ENCODE measurements at regions not wholly inside any gene's neighbourhood (a gene's known extent, or its start where the extent isn't known, plus 50 kb on each side); places are given as distances from the start of the nearest gene placed in this dataset.

DNA sequence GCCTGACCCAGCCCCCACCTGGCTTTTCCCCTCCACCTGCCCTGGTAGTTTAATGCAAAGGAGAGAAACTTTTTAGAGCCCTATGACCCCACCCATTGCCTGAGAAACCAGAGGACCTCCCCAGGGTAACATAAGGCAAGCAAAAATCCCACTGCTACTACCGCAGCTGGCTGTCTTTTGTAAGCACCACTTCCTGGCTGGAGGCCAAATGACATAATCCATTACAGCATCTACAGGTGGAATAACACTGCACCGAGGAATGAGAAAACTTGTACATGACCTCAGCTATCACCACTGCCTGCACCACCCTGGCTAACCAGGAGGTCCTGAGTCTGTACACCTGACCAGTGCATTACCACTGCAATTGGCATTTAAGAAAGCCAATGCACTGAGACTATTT lies 149.6 kb upstream of the GALNT5 start:
- Histone ChIP-seq H3K27ac (ENCODE audit: low read depth, low read length) (no peak overlapping the region), H3K9me3 (ENCODE audit: low read length) (no peaks in the 10 kb centered on the region), H3K4me1 (ENCODE audit: insufficient read depth, low read length) (no peaks in the 10 kb centered on the region), H3K36me3 (ENCODE audit: insufficient read depth, low read length) (no peaks in the 10 kb centered on the region), H3K9ac (ENCODE audit: low read length) (no peak overlapping the region), H3K4me3 (ENCODE audit: low read depth in 1 of 2, low read length in 2 of 2) (no peak overlapping the region), H3K27me3 (ENCODE audit: control insufficient read depth in 1 of 2, insufficient read depth in 2 of 2, low read length in 2 of 2) (no peaks in the 10 kb centered on the region)

DNA sequence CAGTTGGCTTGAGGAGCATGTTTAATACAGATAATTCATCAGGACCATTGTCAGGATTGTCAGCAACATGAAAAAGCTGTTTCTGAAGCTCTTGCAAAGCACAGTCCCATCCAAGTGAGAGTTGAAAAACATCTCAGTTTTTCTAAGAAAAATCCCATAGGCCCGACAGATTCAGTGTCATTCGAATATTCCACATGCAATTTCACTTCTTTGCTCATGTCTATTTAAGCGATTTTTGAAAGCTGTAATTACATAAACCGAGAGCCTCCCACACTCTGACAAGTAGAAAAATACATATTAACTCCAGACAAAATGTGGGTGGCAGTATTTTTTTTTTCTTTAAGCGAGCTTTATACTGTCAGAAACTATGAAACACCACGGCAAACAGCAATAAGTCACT lies 134.7 kb upstream of the GALNT5 start:
- no peaks in the 10 kb centered on the region for H3K9me3 ChIP-seq (ENCODE audit: low read length)
- no peak overlapping the region for H3K27ac ChIP-seq (ENCODE audit: low read depth, low read length)
- no peaks in the 10 kb centered on the region for H3K27me3 ChIP-seq (ENCODE audit: control insufficient read depth in 1 of 2, insufficient read depth in 2 of 2, low read length in 2 of 2)
- no peaks in the 10 kb centered on the region for H3K36me3 ChIP-seq (ENCODE audit: insufficient read depth, low read length)
- no peaks in the 10 kb centered on the region for H3K4me1 ChIP-seq (ENCODE audit: insufficient read depth, low read length)
- no peak overlapping the region for H3K4me3 ChIP-seq (ENCODE audit: low read depth in 1 of 2, low read length in 2 of 2)
- no peak overlapping the region for H3K9ac ChIP-seq (ENCODE audit: low read length)

DNA sequence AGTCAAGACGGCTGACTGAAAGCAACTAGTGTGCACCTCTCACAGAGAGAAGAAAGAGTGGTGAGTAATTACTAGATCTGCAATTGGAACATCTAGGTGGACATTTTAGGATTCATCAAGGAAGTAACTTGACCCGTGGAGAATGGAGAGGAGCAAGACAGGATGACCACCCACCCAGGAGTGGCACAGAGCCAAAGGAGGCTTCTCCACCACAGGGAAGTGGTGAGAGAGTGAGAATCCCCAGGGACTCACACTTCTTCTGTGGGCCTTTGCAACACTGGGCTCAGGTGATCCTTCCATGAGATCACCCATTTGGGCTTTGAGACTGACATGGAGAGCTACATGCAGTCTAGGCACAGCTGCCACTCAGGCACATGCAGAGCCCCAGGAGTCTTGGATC lies 132.8 kb upstream of the GALNT5 start:
- H3K27ac ChIP-seq (ENCODE audit: low read depth, low read length): no peak overlapping the region
- H3K27me3 ChIP-seq (ENCODE audit: control insufficient read depth in 1 of 2, insufficient read depth in 2 of 2, low read length in 2 of 2): no peaks in the 10 kb centered on the region
- no peak overlapping the region for H3K4me3 ChIP-seq (ENCODE audit: low read depth in 1 of 2, low read length in 2 of 2)
- H3K9ac ChIP-seq (ENCODE audit: low read length): no peak overlapping the region
- H3K4me1 ChIP-seq (ENCODE audit: insufficient read depth, low read length): no peaks in the 10 kb centered on the region
- H3K9me3 ChIP-seq (ENCODE audit: low read length): no peaks in the 10 kb centered on the region
- H3K36me3 ChIP-seq (ENCODE audit: insufficient read depth, low read length): no peaks in the 10 kb centered on the region

DNA sequence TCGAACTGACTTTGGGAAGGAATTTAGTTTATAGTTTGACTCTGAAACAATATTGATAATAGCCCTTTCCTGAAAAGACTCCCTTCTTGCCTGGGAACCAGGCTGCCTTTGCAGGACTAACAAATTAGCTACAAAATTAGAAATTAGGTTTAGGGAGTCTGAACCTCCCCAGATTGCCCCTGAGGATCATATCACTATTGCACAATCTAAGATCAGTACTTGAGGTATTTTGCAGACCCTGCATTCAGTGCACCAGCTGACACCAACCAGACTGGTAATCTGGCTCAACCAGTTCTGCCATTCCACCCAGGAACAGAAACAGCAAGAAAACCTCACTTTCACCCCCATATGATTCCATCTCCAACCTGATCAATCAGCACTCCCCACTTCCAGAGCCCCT lies 131.8 kb upstream of the GALNT5 start:
- Histone ChIP-seq H3K27me3 (ENCODE audit: control insufficient read depth in 1 of 2, insufficient read depth in 2 of 2, low read length in 2 of 2) (no peaks in the 10 kb centered on the region), H3K4me1 (ENCODE audit: insufficient read depth, low read length) (no peaks in the 10 kb centered on the region), H3K27ac (ENCODE audit: low read depth, low read length) (no peak overlapping the region), H3K9me3 (ENCODE audit: low read length) (no peaks in the 10 kb centered on the region), H3K36me3 (ENCODE audit: insufficient read depth, low read length) (no peaks in the 10 kb centered on the region), H3K4me3 (ENCODE audit: low read depth in 1 of 2, low read length in 2 of 2) (no peak overlapping the region), H3K9ac (ENCODE audit: low read length) (no peak overlapping the region)

DNA sequence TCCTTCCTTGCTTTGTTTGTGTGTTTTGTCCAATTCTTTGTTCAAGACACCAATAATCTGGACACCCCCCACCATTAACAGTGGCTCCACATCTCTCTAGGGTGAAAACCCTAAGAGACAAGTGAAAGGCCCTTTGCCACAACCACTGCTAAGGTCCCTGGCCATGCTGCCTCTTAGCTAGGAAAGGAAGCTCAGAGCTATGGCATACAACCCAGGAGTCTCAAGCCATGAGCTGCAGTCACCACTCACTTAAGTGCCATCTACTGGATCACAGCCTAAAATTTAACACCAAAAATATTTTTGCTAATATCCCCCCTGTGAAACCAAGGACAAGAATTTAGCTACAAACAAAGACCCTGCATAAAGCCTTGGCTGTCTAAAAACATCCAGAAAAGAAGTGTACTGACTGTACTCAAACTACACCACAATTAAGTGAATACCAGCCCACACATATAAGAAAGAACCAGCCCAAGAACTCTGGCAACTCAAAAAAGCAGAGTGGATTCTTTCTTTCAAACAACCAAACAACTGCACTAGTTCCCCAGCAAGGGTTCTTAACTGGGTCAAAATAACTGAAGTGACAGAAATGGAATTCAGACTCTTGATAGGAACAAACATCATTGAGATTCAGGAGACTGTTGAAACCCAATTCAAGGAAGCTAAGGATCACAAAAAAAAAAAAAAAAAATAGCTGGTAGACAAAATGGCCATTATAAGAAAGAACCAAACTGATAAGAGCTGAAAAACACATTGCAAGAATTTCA lies 130.1 kb upstream of the GALNT5 start:
- Histone ChIP-seq H3K27ac (ENCODE audit: low read depth, low read length) (no peak overlapping the region), H3K27me3 (ENCODE audit: control insufficient read depth in 1 of 2, insufficient read depth in 2 of 2, low read length in 2 of 2) (no peaks in the 10 kb centered on the region)

DNA sequence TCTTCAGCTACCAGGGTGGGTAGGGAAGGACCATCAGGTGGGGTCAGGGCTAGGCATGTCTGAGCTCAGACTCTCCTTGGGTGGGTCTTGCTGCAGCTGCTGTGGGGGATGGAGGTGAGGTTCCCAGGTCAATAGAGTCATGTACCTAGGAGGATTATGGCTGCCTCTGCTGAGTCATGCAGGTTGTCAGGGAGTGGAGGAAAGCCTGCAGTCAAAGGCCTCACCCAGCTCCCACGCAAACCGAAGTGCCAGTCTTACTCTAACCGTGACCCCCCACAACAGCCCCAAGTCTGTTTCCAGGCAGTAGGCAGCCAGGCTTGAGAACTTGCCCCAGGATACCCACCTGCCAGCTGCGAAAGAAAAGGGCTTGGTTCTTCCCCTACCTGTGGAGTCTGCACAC lies 113.6 kb upstream of the GALNT5 start:
- Histone ChIP-seq H3K9ac (ENCODE audit: low read length) (no peak overlapping the region), H3K27ac (ENCODE audit: low read depth, low read length) (no peak overlapping the region), H3K9me3 (ENCODE audit: low read length) (no peaks in the 10 kb centered on the region), H3K4me3 (ENCODE audit: low read depth in 1 of 2, low read length in 2 of 2) (no peak overlapping the region), H3K36me3 (ENCODE audit: insufficient read depth, low read length) (no peaks in the 10 kb centered on the region), H3K27me3 (ENCODE audit: control insufficient read depth in 1 of 2, insufficient read depth in 2 of 2, low read length in 2 of 2) (no peaks in the 10 kb centered on the region), H3K4me1 (ENCODE audit: insufficient read depth, low read length) (no peaks in the 10 kb centered on the region)

More for the DNA sequence above, 130.1 kb upstream of the GALNT5 start:
- no peak overlapping the region for H3K9ac ChIP-seq (ENCODE audit: low read length)
- no peak overlapping the region for H3K4me3 ChIP-seq (ENCODE audit: low read depth in 1 of 2, low read length in 2 of 2)
- H3K4me1 ChIP-seq (ENCODE audit: insufficient read depth, low read length): no peaks in the 10 kb centered on the region
- H3K36me3 ChIP-seq (ENCODE audit: insufficient read depth, low read length): no peaks in the 10 kb centered on the region
- no peaks in the 10 kb centered on the region for H3K9me3 ChIP-seq (ENCODE audit: low read length)

DNA sequence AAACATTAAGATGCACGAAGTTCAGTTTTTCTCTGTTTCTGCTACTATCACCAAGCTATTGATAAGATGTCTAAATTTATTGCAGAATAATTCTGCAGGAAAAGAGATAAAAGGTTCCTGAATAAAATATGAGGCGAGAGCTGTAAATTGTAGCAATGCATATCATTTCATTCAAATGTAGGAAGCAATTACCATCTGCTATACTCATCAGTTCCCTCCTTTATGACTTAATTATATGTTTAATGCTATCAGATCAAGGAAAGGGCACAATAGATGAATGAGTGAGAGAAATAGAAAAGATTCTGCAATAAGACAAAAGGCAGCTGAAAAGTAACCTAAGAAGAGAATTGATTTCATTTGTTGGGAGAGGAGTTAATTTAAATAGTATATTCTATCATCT lies 108.2 kb upstream of the GALNT5 start:
- H3K9ac ChIP-seq (ENCODE audit: low read length): no peak overlapping the region
- no peaks in the 10 kb centered on the region for H3K4me1 ChIP-seq (ENCODE audit: insufficient read depth, low read length)
- no peak overlapping the region for H3K27ac ChIP-seq (ENCODE audit: low read depth, low read length)
- no peaks in the 10 kb centered on the region for H3K9me3 ChIP-seq (ENCODE audit: low read length)
- H3K36me3 ChIP-seq (ENCODE audit: insufficient read depth, low read length): no peaks in the 10 kb centered on the region
- H3K4me3 ChIP-seq (ENCODE audit: low read depth in 1 of 2, low read length in 2 of 2): no peak overlapping the region
- no peaks in the 10 kb centered on the region for H3K27me3 ChIP-seq (ENCODE audit: control insufficient read depth in 1 of 2, insufficient read depth in 2 of 2, low read length in 2 of 2)

DNA sequence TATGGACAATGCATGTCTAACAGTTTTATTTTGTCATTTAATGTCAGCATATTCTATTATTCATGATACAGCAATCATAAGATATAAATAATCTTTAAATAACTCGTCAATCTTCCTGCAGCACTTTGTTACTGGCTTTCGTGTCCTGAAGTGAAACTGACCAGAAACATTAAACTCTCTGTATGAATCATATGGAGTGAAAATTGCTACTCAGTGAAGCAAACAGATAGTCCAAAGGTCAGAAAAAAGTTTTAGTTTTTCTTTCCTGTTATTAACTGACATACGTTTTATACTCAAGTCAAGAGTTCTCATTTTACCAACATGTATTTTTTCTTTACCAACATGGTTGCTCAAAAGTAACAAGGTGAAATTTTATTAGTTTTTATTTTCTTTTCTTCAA lies 106.8 kb upstream of the GALNT5 start:
- H3K4me1 ChIP-seq (ENCODE audit: insufficient read depth, low read length): no peaks in the 10 kb centered on the region
- H3K9ac ChIP-seq (ENCODE audit: low read length): no peak overlapping the region
- H3K27ac ChIP-seq (ENCODE audit: low read depth, low read length): no peak overlapping the region
- no peak overlapping the region for H3K4me3 ChIP-seq (ENCODE audit: low read depth in 1 of 2, low read length in 2 of 2)
- no peaks in the 10 kb centered on the region for H3K27me3 ChIP-seq (ENCODE audit: control insufficient read depth in 1 of 2, insufficient read depth in 2 of 2, low read length in 2 of 2)
- H3K36me3 ChIP-seq (ENCODE audit: insufficient read depth, low read length): no peaks in the 10 kb centered on the region
- no peaks in the 10 kb centered on the region for H3K9me3 ChIP-seq (ENCODE audit: low read length)

DNA sequence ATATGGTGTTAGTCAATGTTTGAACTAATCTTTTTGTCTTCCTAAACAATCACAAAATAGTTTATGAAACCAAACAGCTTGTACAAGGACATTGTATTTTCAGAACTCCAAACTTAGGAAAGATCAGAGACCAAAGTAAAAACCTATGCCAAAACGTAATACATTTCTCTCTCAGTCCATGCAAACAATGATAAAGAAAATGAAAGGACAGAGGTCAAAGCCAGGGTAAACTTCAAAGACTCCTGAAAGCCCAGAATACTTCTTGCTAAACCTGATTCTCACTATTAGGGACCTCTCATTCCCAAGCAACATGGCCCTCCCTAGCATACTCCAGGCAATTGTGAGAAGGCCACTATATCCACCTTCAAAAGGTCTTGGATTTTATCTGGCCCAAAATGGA lies 105.1 kb upstream of the GALNT5 start:
- Histone ChIP-seq H3K9ac (ENCODE audit: low read length) (no peak overlapping the region), H3K4me3 (ENCODE audit: low read depth in 1 of 2, low read length in 2 of 2) (no peak overlapping the region)

DNA sequence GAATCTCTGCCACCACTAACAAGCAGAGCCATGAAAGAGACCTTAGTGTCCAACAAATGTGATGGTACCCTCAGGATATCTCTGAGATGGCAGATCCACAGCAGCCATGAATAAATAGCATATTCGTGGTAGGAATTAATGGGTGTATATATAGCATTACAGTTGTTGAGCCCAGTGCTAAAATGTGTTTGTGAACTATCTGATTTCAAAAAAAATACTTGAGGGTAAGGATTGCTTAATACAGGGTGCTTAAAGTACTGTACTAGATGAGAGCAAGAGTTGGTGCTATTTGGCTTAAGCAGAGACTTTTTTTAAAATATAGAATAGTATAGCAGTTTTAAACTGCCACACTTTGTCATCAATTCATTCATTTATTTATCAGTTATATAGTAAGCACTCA lies 101.5 kb upstream of the GALNT5 start:
- Histone ChIP-seq H3K27ac (ENCODE audit: low read depth, low read length) (no peak overlapping the region), H3K9ac (ENCODE audit: low read length) (no peak overlapping the region), H3K4me1 (ENCODE audit: insufficient read depth, low read length) (no peaks in the 10 kb centered on the region), H3K27me3 (ENCODE audit: control insufficient read depth in 1 of 2, insufficient read depth in 2 of 2, low read length in 2 of 2) (no peaks in the 10 kb centered on the region), H3K36me3 (ENCODE audit: insufficient read depth, low read length) (no peaks in the 10 kb centered on the region), H3K9me3 (ENCODE audit: low read length) (no peaks in the 10 kb centered on the region), H3K4me3 (ENCODE audit: low read depth in 1 of 2, low read length in 2 of 2) (no peak overlapping the region)

More for the DNA sequence above, 105.1 kb upstream of the GALNT5 start:
- Histone ChIP-seq H3K9me3 (ENCODE audit: low read length) (no peaks in the 10 kb centered on the region), H3K27ac (ENCODE audit: low read depth, low read length) (no peak overlapping the region), H3K36me3 (ENCODE audit: insufficient read depth, low read length) (no peaks in the 10 kb centered on the region), H3K4me1 (ENCODE audit: insufficient read depth, low read length) (no peaks in the 10 kb centered on the region), H3K27me3 (ENCODE audit: control insufficient read depth in 1 of 2, insufficient read depth in 2 of 2, low read length in 2 of 2) (no peaks in the 10 kb centered on the region)

DNA sequence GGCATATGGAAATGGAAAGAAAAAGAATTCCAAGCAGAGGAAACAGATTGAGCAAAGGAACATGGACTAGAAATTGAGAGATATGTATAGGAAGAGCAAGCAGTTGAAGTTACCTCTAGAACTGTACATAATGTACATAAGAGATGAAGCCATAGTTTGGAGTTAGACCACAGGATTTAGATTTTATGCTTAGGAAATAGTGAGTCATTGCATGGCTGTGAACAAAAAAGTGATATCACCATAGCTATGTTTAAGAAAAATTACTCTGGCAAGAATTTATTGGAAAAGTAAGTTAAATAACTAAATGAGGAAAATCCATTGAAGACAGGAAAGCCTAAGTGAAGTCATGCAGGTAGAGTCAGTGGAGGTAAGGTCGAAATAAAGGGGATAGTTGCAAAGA lies 99.4 kb upstream of the GALNT5 start:
- Histone ChIP-seq H3K27me3 (ENCODE audit: control insufficient read depth in 1 of 2, insufficient read depth in 2 of 2, low read length in 2 of 2) (no peaks in the 10 kb centered on the region), H3K9ac (ENCODE audit: low read length) (no peak overlapping the region), H3K9me3 (ENCODE audit: low read length) (no peaks in the 10 kb centered on the region), H3K27ac (ENCODE audit: low read depth, low read length) (no peak overlapping the region), H3K4me3 (ENCODE audit: low read depth in 1 of 2, low read length in 2 of 2) (no peak overlapping the region), H3K36me3 (ENCODE audit: insufficient read depth, low read length) (no peaks in the 10 kb centered on the region), H3K4me1 (ENCODE audit: insufficient read depth, low read length) (no peaks in the 10 kb centered on the region)

DNA sequence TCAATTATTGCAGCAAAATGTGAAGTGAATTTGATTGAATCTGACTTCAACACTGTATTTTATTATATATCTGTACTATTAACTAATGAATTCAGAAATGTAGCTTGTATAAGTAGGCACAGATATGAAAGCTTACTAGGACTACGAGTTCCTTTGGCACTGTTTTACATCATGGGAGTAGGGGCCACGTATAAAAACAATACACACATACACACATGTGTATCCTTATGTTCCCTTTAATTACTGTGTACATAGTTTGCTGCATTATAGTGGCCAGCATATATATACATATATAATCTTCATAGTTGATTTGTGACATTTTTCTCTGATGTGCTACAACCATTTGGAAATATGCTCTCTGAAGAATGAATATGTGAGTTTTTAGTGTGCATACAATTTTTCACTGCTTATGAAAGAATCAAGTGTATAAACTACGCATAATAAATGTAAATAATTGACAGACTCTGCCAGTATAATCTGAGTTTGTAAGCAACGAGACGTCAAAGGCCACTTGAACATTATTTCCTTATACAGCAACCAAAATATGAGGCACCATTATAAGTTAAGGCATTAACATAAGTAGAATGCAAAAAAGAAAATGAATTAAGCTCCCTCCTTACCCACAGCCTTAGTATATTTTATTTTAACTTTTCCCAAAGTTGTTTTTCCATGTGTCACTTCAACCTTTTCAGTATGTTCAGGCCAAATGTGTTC lies 98.1 kb upstream of the GALNT5 start:
- no peak overlapping the region for H3K4me3 ChIP-seq (ENCODE audit: low read depth in 1 of 2, low read length in 2 of 2)
- H3K4me1 ChIP-seq (ENCODE audit: insufficient read depth, low read length): no peaks in the 10 kb centered on the region
- no peak overlapping the region for H3K27ac ChIP-seq (ENCODE audit: low read depth, low read length)
- no peaks in the 10 kb centered on the region for H3K9me3 ChIP-seq (ENCODE audit: low read length)
- no peak overlapping the region for H3K9ac ChIP-seq (ENCODE audit: low read length)
- no peaks in the 10 kb centered on the region for H3K36me3 ChIP-seq (ENCODE audit: insufficient read depth, low read length)
- no peaks in the 10 kb centered on the region for H3K27me3 ChIP-seq (ENCODE audit: control insufficient read depth in 1 of 2, insufficient read depth in 2 of 2, low read length in 2 of 2)
